HG02981 (cell line): ENCODE measurements at regions not wholly inside any gene's neighbourhood (a gene's known extent, or its start where the extent isn't known, plus 50 kb on each side); places are given as distances from the start of the nearest gene placed in this dataset.

Source experiments
- ATAC-seq: cut with Tn5 transposase; IDR thresholded peaks from one replicate; pipeline ENCODE4 v1.9.1; 2021; ENCODE audit warnings: mild to moderate bottlenecking, moderate library complexity; ENCODE audit not compliant: unreplicated experiment

DNA sequence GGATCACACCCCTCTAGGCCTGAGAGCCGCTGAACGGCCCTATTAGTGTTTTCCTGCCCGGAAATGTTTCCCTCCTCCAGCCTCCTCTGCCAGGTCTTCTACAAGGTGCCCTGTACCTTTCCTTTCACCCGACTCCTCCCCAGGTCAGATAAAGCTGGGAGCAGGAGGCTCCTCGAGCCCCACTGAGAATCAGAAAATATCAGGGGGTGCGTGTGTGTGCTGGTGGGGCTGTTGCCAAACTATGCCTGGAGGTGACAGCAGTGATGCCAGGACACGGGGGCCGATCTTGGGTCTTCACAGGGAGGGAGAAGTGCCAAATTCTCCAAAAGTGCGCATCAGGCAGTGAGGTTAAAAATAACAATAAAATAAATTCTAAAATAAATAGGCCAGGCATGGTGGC is 222.8 kb upstream of the RREB1 start:
- no peak for ATAC-seq

DNA sequence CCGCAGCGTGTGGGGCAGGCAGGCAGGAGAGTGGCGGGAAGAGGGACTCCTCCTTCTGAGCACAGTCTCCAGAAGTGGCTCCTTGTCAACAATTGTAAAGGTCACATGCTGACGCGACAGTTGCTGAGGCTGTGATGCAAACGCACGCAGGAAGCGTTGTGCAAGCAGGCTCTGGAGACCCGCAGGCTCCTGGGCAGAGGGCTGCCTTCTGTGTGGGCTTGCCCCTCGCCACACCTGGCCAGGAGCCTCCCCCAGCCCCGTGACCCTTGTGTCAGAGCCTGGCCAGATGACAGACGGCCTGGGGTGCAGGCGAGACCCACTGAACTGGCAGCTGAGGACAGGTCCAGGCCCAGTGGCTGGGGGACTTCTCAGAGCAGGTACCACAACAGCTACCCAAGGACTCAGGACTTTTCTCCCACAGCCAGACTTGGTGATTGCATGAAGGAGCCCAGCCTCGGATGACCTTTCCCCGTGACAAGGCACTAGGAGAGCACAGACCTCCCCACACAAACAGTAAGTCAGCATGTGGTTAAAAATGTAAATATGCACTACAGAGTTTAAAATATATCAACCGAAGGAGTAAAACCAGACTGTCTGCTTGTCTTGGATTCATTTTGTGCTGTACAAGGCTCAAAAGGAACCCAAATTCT is 222.1 kb upstream of the RREB1 start:
- no peak for ATAC-seq

GRCh38 chr6:6886171-6886885 is 221.4 kb upstream of the RREB1 start:
- ATAC-seq: no peak

DNA sequence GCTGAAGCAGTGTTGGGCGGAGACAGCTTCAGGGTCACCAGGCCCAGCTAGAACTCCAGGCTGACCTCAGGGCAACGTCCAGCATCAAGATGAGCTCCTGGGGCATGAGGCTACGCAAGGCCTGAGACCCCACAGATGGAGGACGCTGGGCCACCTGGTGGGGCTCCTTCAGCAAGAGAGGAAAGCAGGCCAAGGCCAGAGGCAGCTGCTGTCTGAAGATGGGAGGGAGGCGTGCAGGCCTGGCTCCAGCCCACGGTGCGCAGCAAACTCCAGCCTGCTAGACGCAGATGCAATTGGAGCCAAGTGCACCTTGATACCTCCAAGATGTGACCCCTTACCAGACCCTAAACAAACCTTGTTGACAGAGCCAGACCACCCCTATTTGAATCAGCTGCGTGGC is 220.9 kb upstream of the RREB1 start:
- no peak for ATAC-seq

DNA sequence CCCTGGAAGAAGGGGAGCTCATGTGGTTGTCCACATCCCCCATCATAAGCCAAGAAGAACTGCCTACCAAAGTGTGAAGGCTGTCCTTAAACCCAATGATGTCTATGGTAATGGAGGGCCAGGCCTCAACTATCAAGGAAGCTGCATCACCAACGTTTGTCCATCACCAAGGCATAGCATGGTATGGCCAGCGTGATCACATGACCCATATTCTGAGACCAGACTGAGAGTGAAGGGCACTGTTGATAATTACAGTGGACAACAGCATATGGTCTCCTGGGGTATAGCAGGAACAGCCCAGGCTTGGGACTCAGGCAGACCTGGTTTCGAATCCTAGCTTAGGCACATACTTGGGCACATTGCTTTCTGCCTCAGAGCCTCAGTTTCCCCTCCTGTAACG is 218.2 kb upstream of the RREB1 start:
- no peak for ATAC-seq

DNA sequence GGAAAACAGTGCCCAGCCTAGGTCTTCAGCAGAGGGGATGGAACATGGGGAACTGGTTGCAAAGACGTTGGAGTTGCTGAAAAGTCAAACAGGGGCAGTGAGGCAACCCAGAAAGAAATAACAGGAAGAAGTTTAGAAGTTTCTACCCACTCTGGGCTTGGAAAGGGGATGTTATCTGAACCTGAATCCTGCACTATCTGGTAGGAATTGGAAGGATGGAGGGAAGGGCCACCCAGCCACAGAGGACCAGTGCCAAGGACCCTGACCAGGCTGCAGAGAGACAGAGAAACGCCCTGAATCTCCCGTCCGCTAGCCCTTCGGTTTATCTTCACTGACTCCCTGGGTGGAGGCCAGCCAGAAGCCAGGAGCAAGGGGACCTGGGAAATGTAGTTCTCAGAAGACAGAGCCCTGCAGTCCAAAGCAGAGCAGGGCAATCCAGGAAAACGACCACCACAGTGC is 217.3 kb upstream of the RREB1 start:
- ATAC-seq: no peak

DNA sequence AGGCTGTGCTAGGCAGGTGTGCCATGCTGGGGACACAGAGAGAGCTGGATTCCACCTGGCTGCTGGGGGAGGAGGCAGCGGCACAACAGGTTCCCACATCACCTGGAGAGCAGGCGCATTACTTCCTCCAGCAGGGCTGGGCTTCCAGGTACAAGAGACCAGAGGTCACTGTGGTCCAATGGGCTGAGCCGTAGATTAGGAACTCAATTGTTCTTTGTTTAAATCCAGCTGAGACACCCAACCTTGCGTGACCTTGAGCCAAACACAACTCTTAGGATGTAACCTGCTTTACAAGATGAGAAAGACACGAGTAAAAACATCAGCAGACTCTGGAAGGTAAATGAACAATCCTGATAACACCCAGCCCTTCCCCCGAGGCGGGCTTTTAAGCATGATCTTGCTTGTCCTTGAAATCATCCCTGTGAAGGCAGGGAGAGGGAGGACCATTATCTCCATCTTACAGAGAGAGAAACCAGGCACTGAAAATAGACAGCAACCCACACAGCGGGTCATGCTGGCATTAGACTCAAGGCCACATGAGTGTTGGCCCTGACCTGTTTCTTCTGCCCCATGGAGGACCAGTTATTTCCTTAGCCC is 216.5 kb upstream of the RREB1 start:
- ATAC-seq: no peak

- no peak for ATAC-seq
Observed at GRCh38 chr6:6891949-6892461, 215.8 kb upstream of the RREB1 start.

DNA sequence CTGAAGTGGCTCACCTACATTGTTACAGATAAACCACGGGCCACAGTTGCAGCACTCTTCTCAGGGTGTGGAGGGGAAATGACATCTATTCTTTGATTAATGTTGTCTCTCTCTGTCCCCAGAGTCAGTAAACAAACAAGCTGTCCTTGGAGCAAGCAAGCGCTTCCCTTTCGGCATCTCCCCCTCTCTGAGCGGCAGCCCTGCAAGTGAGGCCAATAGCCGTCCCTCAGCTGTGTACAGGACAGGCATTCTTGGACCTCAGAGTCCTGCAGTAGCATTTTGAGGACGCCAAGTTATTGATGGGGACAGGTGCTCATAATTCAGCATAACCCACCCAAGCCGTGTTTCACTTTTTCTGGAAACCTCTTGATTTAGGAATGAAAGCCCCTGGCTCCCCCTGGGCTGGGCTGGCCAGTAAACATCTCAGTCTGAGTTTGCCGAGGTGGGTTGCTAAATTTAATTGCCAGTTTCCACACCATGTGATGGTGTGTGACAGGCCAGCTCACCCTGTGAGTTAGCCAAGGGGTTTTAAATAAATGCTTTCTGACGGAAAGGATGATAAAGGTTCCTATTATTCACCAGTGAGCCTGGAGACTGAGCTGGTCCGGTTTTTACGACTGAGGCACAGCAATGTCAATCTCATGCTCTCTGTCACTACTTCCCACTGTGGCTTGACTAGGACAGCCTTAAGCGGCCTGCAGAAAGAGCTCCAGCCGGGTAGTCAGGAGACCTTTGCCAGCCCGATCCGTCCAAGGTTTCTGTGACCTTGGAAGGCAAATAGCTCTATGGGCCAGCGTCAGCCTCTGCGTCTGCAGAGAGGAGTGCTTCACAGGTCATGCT is 214.8 kb upstream of the RREB1 start:
- no peak for ATAC-seq

DNA sequence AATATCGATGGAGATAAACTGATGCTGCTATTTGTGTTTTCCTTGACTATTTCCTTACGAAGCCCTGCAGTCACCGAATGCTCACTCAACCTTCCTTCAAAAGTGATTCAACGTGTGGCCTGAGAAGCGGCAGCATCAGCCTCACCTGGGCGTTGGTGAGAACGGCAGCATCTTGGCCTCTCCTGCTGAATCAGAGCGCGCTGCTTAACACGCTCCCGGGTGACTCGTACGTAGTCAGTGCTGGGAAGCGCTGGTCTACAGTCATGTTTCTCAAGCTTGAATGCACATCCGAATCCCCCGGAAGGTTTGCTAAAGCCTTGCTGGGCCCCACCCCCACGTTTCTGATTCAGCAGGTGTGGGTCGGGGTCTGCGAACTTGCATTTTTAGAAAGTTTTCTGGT is 214.1 kb upstream of the RREB1 start:
- no peak for ATAC-seq

GRCh38 chr6:6895929-6896328 is 211.8 kb upstream of the RREB1 start:
- no peak for ATAC-seq

DNA sequence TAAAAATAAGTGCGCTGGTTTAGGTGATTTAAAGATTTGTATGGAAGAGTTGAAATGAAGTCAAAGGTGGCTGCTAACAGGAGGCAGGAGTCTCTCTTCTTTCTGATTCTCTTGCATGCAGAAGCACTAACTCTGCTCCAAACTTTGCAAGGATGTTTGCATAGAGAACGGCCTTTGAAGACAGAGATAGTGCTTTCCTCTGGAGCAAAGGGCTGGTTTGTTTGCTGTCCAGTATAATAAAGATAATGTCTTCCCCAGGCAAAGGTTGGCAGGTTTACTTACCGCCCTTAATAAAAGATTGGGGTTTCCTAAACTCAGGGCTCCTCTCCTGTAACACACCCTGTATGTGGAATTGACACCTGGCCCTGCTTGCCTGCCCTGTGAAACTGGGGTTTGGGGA is 210.6 kb upstream of the RREB1 start:
- no peak for ATAC-seq

GRCh38 chr6:6900569-6901204 is 207.1 kb upstream of the RREB1 start:
- ATAC-seq: no peak

DNA sequence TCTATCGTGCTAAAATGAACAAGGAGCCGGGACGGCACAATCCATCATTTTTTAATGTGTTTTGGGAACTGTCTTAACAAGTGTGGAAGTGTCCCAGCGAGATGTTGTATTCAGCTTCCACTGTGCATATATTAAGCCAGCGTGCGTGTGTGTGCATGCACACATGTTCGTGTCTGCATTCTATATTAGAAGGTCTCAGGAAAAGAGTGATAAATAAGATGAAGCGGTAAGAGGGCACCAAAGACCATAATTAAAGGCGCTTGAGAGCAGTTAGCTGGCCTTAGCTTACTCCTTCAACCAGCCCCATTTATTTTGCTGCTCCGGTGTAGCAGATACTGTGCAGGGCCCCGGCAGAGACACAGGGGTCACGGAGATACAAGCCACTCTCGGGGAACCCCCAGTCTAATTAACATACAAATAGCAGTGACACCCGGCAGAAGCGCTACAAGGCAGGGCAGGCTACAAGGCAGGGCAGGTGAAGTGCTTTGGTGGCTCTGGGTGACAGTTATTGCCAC is 206.5 kb upstream of the RREB1 start:
- no peak for ATAC-seq

GRCh38 chr6:6901945-6902344 is 205.8 kb upstream of the RREB1 start:
- ATAC-seq: no peak

GRCh38 chr6:6905961-6906518 is 201.7 kb upstream of the RREB1 start:
- no peak for ATAC-seq

- no peak for ATAC-seq
Observed at GRCh38 chr6:6906570-6907213, 201.1 kb upstream of the RREB1 start.

- no peak for ATAC-seq
Observed at GRCh38 chr6:6907286-6907685, 200.5 kb upstream of the RREB1 start.

DNA sequence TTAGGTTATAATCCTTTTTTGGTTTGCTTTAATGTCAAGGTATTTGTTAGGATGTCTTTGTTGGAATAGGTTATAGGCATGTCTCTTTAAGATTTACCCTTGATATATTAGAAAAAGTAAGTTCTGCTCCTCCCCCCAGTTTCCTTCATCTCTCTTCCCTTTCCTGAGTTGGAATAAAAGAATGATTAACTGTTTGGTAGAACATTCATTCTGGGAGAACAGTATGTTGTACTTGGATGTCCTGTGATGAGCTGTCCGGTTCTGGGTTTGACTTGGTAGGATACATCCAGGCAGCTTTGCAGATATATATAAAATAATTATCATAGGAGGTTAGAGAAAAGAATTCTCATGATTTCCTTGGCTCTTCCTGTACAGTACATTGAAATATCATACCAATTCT is 199.6 kb upstream of the RREB1 start:
- ATAC-seq: no peak

DNA sequence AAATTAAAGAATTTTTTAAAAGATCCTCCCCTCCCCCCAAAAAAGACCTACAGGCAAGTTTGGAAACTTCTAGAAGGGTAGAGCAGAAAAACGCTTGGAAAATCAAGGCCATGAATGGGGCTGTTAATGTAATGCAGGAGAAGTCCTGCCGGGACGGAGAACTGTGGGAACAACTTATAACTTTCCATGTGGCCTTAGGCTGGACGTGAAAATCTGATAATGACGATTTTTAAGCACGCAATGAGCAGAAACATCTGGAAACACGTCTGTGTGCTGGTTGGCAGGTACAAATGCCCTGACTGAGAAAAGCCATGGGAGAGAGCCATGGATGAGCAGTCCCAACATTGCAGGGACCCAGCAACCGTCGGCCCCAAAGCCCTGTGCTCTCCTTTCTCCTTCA is 198.7 kb upstream of the RREB1 start:
- no peak for ATAC-seq
